GM19467 (cell line): ENCODE measurements at regions not wholly inside any gene's neighbourhood (a gene's known extent, or its start where the extent isn't known, plus 50 kb on each side); places are given as distances from the start of the nearest gene placed in this dataset.
"Not testable (repeated sequence)": the region's sequence is repeated elsewhere in the genome, so short reads cannot be mapped to it uniquely, and the experiment has no call there.

Experiments
- ATAC-seq: cut with Tn5 transposase; IDR thresholded peaks from one replicate; pipeline ENCODE4 v1.9.1; 2021; ENCODE audit warnings: mild to moderate bottlenecking, moderate library complexity; ENCODE audit not compliant: unreplicated experiment

DNA sequence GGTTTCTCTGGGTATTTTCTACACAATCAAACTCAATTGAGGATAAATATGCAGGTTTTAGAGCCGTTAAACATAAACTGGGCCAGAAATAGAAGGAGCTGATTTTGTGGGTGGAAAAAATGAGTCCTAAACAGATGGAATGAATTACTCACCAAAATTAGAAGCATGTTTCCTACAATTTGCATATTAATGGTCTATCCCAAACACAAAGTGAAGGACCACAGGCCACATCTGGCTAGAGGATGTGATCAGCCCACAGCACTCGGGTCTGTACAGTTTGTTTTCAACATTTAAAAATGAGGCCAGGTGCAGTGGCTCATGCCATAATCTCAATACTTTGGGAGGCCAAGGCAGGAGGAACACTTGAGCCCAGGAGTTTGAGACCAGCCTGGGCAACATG, 296.3 kb downstream of the PREX1 start:
- no peak for ATAC-seq

DNA sequence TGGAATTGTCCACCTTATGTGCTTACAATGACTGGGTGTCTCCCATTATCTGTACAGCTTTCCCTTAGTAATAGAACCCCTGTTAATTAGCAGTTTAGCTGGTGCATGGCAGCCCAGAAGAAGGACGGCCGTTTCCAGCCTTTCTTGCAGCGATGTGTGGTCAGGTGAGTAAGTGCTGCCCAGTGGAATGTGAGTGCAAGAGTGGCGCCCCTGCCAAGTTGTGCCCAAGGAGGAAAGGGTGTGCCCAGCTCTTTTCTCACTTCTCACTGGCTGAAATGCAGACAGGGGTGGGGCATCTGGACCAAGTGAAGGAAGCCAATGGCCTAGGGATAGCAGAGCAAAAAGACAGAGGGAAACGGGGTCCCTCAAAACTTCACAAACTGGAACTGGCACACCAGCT, 296.8 kb downstream of the PREX1 start:
- ATAC-seq: no peak

DNA sequence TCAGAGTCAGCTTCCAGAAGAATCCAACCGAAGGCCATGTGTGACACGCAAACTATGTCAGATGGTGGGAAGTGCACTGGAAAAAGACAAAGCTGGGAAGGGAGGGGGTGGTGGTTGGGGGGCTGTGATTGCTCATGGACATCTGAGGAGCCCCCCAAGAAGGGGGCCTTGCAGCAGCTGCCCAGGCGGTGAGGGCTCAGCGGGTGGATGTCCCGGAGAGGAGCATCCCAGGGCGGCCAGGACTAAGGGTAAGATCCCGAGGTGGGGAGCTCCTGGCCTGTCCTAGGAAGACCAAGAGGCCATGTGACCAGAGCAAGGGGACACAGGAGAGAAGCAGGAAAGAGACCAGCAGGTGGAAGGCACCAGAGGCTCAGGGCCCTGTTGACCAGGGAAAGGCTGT, 299.5 kb downstream of the PREX1 start:
- no peak for ATAC-seq

DNA sequence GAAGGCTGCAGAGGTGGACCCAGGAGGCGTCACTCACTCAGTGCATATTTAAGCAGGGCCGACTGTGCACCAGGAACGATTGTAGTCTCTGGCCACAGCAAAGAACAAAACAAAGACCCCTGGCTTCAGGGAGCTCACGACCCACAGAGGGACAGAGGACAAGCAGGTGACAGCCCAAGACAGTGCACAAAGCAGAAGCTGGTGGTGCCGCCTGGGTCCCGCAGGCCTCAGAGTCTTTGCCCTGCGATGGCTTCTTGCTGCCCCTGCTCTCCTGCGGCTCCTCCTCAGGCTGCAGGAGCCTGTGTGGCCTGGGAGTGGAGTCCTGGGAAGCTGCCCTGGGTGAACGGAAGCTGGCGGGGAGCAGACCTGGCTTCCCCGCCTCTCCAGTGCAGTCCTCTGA, 300.0 kb downstream of the PREX1 start:
- ATAC-seq: no peak

DNA sequence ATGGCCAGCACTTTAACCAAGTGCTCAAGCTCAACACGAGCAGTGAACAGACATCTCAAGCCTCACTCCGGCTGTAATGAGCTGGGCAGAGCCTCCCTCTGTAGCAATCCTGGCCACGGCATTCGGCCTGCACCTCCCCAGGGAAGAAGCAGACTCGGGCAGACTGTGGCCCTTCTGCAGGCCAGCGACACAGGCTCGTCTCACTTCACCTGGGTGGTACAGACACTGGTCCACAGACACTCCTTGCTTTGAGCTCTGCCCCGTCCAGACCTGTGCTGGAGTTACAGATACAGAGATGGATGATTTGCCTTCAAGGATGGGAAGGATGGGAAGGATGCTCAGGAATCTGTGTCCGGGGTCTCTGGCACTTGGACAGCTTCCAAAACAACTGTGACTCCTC, 300.9 kb downstream of the PREX1 start:
- no peak for ATAC-seq

DNA sequence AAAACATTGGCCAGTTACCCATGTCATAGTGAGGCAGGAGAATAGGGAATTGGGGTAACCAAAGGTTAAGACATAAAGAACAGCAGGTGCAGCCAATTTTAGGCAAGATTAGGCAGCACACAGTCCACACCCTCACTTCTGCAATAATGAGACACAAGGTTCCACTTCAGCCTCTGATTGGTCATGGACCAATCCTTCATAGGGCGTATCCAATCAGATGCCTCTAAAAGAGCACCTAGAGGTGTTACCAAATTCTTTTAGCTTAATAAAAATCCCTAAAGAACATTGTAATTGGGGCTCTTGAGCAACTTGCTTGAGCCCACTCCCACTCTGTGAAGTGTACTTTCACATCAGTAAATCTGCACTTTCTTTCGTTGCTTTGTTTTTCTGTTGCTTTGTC, 302.4 kb downstream of the PREX1 start:
- ATAC-seq: no peak

DNA sequence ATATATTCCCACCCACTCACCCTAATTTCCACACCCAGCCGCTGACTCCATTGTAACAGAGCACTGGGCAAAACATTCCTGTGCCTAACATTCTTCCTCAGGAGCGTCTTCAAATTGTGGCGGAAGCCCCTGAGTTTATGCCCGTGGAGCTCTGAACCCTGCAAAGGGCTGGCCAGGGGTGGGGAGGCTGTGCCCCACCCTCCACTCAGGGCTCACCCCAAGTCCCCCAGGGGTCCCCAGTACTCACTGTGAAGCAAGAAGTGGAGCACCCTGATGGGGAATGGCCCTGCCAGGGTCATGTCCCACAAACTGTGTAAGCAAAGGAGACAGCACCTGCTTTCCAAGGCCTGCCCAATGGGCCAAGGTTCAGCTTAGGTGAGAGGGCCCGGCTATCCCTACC, 303.2 kb downstream of the PREX1 start:
- no peak for ATAC-seq

DNA sequence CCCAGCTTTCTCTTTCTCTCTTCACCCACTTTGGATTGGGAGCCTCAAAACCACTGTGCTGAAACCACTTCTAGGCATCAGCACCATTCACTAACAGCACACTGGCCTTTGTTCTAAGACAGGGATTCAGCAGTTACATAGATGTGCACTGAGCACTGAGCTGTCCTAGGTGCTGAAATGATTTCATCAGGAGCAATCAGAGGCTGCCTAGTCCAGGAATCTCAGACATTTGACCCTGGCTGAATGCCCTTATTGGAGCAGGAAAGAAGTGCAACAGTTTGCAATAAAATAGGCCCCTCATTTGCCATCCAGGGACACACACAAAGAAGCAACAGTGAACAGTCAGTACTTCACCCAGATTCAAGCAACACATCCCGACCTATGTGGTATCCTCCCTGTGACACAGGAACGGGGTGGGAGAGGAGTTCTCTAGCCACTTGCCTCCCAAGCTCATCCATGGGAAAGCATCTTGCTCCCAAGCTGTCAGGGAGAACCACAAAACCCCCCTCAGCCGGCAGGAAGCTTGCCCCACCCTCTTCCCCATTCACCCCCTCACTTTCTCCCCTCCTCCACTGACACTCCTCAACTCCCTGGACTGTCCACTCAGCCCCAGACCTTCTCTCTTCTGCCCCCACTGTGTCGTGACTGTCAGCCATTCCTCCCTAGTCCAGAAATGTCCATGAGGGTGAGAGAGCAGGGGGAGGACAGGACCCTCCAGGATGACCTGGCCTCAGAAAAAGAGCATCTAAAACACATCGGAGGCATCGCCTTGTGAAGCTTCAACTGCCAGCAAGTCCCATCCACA, 304.4 kb downstream of the PREX1 start:
- ATAC-seq: no peak

DNA sequence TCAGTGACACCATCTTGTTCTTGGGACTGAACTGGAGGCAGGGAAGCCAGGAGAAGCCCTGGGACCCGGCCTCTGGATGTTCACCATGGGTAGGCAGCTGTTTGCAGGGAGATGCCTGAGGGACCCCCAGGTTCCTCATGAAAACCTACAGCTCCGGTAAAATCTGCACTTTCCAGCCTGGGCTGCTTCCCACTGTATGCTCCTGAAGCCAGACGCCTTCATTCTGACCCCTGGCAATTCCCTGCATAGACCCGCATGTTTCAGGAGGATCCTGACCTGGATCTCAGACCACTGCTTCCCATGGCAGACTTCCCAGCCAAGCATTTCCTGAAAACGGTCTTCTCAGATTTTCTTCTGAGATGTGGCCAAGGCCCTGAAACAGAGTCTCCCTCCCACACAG, 306.7 kb downstream of the PREX1 start:
- no peak for ATAC-seq

DNA sequence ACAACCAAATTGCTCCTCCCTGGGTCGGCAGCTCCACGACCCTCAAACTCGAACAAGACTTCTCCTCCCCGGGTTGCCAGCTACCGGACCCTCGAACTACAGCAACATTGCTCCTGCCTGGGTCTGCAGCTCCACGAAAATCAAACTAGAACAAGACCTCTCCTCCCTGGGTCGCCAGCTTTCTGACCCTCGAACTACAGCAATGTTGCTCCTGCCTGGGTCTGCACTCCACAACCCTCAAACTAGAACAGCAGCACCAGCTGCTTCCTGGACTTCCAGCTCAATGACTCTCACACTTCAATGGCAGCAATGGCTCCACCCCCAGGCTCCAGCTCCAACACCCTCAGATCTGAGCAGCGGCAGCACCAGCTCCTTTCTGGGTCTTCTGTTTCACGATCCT, 311.6 kb downstream of the PREX1 start:
- not testable (repeated sequence) for ATAC-seq

DNA sequence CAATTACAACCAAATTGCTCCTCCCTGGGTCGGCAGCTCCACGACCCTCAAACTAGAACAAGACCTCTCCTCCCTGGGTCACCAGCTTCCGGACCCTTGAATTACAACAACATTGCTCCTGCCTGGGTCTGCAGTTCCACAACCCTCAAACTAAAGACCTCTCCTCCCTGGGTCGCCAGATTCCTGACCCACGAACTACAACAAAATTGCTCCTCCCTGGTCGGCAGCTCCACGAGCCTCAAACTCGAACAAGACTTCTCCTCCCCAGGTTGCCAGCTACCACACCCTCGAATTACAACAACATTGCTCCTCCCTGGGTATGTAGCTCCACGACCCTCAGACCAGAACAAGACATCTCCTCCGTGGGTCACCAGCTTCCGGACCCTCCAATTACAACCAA, 313.2 kb downstream of the PREX1 start:
- not testable (repeated sequence) for ATAC-seq

DNA sequence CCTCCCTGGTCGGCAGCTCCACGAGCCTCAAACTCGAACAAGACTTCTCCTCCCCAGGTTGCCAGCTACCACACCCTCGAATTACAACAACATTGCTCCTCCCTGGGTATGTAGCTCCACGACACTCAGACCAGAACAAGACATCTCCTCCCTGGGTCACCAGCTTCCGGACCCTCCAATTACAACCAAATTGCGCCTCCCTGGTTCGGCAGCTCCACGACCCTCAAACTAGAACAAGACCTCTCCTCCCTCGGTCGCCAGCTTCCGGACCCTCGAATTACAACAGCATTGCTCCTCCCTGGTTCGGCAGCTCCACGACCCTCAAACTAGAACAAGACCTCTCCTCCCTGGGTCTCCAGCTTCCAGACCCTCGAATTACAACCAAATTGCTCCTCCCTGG, 315.3 kb downstream of the PREX1 start:
- ATAC-seq: not testable (repeated sequence)

DNA sequence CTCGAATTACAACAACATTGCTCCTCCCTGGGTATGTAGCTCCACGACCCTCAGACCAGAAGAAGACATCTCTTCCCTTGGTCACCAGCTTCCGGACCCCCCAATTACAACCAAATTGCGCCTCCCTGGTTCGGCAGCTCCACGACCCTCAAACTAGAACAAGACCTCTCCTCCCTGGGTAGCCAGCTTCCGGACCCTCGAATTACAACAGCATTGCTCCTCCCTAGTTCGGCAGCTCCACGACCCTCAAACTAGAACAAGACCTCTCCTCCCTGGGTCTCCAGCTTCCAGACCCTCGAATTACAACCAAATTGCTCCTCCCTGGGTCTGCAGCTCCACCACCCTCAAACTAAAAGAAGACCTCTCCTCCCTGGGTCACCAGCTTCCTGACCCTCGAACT, 322.7 kb downstream of the PREX1 start:
- not testable (repeated sequence) for ATAC-seq

DNA sequence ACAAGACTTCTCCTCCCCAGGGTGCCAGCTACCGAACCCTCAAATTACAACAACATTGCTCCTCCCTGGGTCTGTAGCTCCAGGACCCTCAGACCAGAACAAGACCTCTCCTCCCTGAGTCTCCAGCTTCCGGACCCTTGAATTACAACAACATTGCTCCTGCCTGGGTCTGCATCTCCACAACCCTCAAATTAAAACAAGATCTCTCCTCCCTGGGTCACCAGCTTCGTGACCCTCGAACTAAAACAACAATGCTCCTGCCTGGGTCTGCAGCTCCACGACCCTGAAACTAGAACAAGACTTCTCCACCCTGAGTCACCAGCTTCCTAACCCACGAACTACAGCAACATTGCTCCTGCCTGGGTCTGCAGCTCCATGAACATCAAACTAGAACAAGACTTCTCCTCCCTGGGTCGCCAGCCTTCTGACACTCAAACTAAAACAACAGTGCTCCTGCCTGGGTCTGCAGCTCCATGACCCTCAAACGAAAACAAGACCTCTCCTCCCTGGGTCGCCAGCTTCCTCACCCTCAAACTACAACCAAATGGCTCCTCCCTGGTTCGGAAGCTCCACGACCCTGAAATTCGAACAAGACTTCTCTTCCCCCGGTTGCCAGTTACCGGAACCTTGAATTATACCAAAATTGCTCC, 324.5 kb downstream of the PREX1 start:
- ATAC-seq: no peak

DNA sequence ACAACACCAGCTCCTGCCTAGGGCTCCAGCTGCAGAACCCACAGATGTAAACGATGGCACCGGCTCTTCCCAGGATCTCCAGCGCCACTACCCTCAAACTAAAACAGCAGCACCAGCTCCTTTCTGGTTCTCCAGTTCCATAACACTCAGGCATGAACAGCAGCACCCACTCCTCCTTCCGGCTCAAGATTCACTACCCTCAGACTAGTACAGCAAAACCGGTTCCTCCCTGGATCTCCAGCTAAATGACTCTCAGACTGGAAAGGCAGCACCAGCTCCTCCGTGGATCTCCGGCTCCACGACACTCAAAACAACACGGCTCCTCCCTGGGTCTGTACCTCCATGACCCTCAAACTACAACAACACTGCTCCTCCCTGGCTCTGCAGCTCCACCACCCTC, 325.0 kb downstream of the PREX1 start:
- no peak for ATAC-seq

DNA sequence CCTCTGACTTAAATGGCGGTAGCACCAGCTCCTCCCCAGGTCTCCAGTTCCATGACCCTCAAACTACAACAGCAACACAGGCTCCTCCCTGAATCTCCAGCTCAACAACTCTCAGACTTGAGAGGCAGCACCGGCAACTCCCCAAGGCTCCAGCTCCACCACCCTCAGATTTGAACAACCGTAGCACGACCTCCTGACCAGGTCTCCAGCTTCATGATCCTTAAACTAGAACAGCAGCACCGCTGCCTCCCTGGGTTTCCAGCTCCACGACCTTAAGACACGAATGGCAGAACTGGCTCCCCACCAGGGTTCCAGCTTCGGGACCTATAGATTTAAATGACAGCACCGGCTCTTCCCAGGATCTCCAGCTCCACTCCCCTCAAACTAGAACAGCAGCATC, 325.8 kb downstream of the PREX1 start:
- no peak for ATAC-seq

DNA sequence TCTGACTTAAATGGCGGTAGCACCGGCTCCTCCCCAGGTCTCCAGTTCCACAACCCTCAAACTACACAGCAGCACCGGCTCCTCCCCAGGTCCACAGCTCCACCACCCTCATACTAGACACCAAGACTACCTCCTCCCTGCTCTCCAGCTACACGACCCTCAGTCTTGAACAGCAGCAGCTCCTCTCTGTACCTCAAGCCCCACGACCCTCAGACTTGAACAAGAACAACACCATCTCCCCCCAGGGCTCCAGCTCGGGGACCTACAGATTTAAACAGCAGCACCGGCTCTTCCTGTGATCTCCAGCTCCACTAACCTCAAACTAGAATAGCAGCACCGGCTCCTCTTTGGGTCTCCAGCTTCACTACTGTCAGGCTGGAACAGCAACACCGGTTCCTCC, 326.9 kb downstream of the PREX1 start:
- not testable (repeated sequence) for ATAC-seq

DNA sequence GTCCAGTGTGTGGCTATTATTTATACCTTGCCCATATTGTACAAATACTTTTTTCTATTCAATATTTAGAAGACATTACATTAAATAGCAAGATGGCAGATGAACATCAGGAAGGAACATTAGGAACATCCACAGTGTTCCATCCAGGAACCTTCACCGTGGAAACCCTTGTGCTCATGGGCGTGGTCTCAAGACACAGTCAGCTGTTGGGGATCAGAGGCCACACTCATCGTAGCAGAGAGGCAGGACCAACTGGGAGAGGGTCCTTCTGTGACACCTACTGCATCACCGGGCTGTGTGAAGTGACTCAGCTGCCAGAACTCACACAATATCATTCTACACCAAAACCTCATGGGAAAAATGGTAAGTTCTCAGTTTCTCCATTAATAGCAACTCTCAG, 328.9 kb downstream of the PREX1 start:
- not testable (repeated sequence) for ATAC-seq

DNA sequence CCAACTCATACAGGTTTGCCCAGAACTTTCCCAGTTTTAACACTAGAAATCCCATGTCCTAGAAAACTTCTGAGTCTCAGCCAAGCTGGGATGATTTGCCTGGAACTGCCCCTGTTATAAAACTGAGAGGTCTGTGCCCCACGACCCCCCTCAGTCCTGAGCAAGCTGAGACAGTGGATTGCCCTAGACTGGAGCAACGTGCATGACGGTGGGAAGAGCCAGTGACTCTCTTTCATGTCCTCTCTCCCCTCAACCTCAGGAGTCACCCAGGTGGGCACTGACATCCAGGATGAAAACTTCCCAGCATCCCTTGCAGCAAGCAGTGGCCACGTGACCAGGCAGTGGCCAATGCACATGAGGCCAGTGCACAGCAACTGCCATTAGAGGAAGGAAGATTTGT, 329.7 kb downstream of the PREX1 start:
- not testable (repeated sequence) for ATAC-seq

DNA sequence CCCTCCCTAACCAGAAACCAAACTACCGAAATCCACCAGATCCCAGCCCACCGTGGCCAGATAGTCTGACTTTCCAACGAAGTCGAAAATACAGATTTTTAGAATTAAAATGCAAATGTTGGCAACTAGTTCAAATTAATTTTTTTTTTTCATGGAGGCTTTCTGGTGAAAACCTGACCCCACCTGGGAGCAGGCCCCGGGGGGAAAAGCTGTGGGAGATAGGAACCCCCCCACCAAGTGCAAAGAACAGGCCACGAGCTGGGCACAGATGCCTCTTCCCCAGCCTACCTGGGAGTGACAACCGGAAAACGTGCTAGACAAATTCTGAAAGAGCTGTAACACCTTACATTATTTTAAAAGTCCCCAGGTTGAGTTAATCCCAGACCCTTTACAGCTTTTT, 333.8 kb downstream of the PREX1 start:
- no peak for ATAC-seq

DNA sequence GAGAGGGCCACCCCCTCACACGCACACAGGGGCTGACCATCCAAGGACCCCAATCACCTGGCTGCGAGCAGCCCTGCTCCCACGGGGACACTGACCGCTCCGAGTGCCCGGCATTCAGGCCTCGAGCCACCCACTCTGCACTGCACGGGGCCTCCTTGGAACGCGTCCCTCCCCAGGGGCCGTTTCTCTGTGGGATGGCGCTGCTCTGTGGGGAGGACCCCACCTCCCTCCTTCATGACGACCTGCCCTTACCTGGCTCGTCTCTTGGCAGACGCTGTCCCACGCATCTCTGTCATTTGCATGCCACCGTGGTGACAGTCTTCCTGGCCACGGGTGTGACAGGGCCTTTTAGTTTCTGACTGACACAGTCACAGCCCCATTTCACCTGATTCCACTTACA, 334.5 kb downstream of the PREX1 start:
- ATAC-seq: not testable (repeated sequence)

DNA sequence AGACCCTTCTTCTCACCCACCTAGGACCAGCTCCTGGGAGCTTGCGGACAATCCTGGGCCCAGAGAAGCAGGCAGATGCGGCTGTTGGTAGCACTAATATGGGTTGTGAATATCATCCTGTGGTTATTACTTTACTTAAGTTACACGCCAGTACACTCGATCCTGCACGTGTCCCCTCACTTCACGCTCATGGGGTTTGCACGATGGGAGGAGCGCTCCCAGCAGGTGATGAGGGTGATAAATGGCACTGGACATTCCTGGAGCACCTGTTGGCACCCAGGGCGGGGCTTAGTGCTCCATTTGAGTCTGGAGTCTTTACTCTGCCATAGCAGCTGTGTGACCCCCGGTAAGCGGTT, 335.1 kb downstream of the PREX1 start:
- ATAC-seq: no peak
